Breast epithelium (tissue), 3 donors: ENCODE measurements at regions not wholly inside any gene's neighbourhood (a gene's known extent, or its start where the extent isn't known, plus 50 kb on each side); places are given as distances from the start of the nearest gene placed in this dataset.

ENCODE experiments used
- CTCF ChIP-seq, 3 donors: fragments of 450-650 bp; IDR thresholded peaks; one replicate each; pipeline ENCODE4 v1.5.1; 2016 to 2017; ENCODE audit warnings: antibody characterized with exemption in 3 of 3, mild to moderate bottlenecking in 3 of 3, moderate library complexity in 3 of 3
- POLR2A ChIP-seq: fragments of 450-650 bp; IDR thresholded peaks from one replicate; pipeline ENCODE4 v1.6.1; 2016; ENCODE audit warnings: antibody characterized with exemption, mild to moderate bottlenecking, moderate library complexity
- POLR2AphosphoS5 ChIP-seq, 3 donors: sonication (generic); formaldehyde crosslinking; IDR thresholded peaks; one replicate each; pipeline ENCODE4 v1.6.1; 2017; ENCODE audit warnings: antibody characterized with exemption in 3 of 3

- TF ChIP-seq CTCF (IDR thresholded peaks at IDR 0.05) (no peak), POLR2A (no peak), POLR2AphosphoS5 (IDR thresholded peaks at IDR 0.05) (no peak)
Observed at GRCh38 chr2:139773720-139774277, 993.6 kb upstream of the NXPH2 start.
